Type B pancreatic cell (in vitro differentiated cells): ENCODE measurements at regions not wholly inside any gene's neighbourhood (a gene's known extent, or its start where the extent isn't known, plus 50 kb on each side); places are given as distances from the start of the nearest gene placed in this dataset.

Experiments used
- DNase-seq: peaks from one replicate; pipeline ENCODE4 v3.0.0; 2021; ENCODE audit warnings: mixed read lengths; ENCODE audit not compliant: unreplicated experiment; ENCODE audit errors: extremely low spot score
- H3K27ac Mint-ChIP-seq: 2 replicates; pipeline ENCODE4 v1.8.0; 2021; ENCODE audit warnings: mild to moderate bottlenecking, mixed read lengths
- H3K27me3 Mint-ChIP-seq: 2 replicates; pipeline ENCODE4 v1.8.0; 2021; ENCODE audit warnings: mixed read lengths
- H3K36me3 Mint-ChIP-seq: 2 replicates; pipeline ENCODE4 v1.8.0; 2021; ENCODE audit warnings: mixed read lengths
- H3K4me1 Mint-ChIP-seq: one replicate; pipeline ENCODE4 v1.8.0; 2021; ENCODE audit warnings: mixed read lengths; ENCODE audit not compliant: unreplicated experiment
- H3K4me3 Mint-ChIP-seq: 2 replicates; pipeline ENCODE4 v1.8.0; 2021; ENCODE audit warnings: mild to moderate bottlenecking, mixed read lengths
- H3K9me3 Mint-ChIP-seq: 2 replicates; pipeline ENCODE4 v1.8.0; 2021; ENCODE audit warnings: mixed read lengths
- CTCF ChIP-seq: fragments of 200-600 bp; sonication (generic); conservative IDR thresholded peaks from 2 replicates; pipeline ENCODE4 v1.5.0; 2021; ENCODE audit warnings: antibody characterized with exemption, mild to moderate bottlenecking

GRCh38 chr13:99071211-99071610 is 93.3 kb upstream of the DOCK9 start:
- Mint-ChIP-seq H3K4me1 (peaks cover 3% of the 10 kb centered on the region), H3K9me3 (peaks cover 11% of the 10 kb centered on the region), H3K4me3 (no peak overlapping the region), H3K36me3 (peaks cover 13% of the 10 kb centered on the region), H3K27ac (no peak overlapping the region), H3K27me3 (no peaks in the 10 kb centered on the region)
- no peak for TF ChIP-seq CTCF
- DNase-seq: no peak

GRCh38 chr13:99071666-99072065 is 93.8 kb upstream of the DOCK9 start:
- H3K9me3 Mint-ChIP-seq: peaks cover 11% of the 10 kb centered on the region
- H3K27me3 Mint-ChIP-seq: no peaks in the 10 kb centered on the region
- H3K27ac Mint-ChIP-seq: no peak overlapping the region
- no peak overlapping the region for H3K4me3 Mint-ChIP-seq
- DNase-seq: no peak
- TF ChIP-seq CTCF: no peak
- peaks cover 3% of the 10 kb centered on the region for H3K4me1 Mint-ChIP-seq
- peaks cover 13% of the 10 kb centered on the region for H3K36me3 Mint-ChIP-seq

- Mint-ChIP-seq H3K27ac (no peak overlapping the region), H3K9me3 (peaks cover 7% of the 10 kb centered on the region), H3K4me3 (no peak overlapping the region), H3K4me1 (peaks cover 3% of the 10 kb centered on the region), H3K27me3 (no peaks in the 10 kb centered on the region), H3K36me3 (peaks cover 8% of the 10 kb centered on the region)
- no peak for TF ChIP-seq CTCF
- DNase-seq: no peak
Observed at GRCh38 chr13:99072356-99072755, 94.5 kb upstream of the DOCK9 start.

- H3K4me3 Mint-ChIP-seq: no peak overlapping the region
- H3K27ac Mint-ChIP-seq: no peak overlapping the region
- H3K4me1 Mint-ChIP-seq: peaks cover 3% of the 10 kb centered on the region
Observed at GRCh38 chr13:99072941-99073340, 95.1 kb upstream of the DOCK9 start.

GRCh38 chr13:99074693-99075092 is 96.8 kb upstream of the DOCK9 start:
- H3K27me3 Mint-ChIP-seq: no peaks in the 10 kb centered on the region

More at GRCh38 chr13:99072941-99073340, 95.1 kb upstream of the DOCK9 start:
- DNase-seq: no peak
- Mint-ChIP-seq H3K36me3 (peaks cover 8% of the 10 kb centered on the region), H3K9me3 (peaks cover 7% of the 10 kb centered on the region), H3K27me3 (no peaks in the 10 kb centered on the region)
- TF ChIP-seq CTCF: no peak

More at GRCh38 chr13:99074693-99075092, 96.8 kb upstream of the DOCK9 start:
- Mint-ChIP-seq H3K9me3 (peaks cover 7% of the 10 kb centered on the region), H3K36me3 (peaks cover 8% of the 10 kb centered on the region), H3K27ac (peak overlapping the region; percentile 3), H3K4me3 (no peak overlapping the region), H3K4me1 (peaks cover 4% of the 10 kb centered on the region)
- DNase-seq: no peak
- no peak for TF ChIP-seq CTCF
